SK-N-SH (cell line): ENCODE measurements at regions not wholly inside any gene's neighbourhood (a gene's known extent, or its start where the extent isn't known, plus 50 kb on each side); places are given as distances from the start of the nearest gene placed in this dataset.

Experiments
- CTCF ChIA-PET: fragments of 300-600, 350-600 bp; formaldehyde crosslinking; extraction: SDS; loops from one replicate; lab custom pipeline; 2021; lab: Yijun Ruan, JAX
- POLR2A ChIA-PET: fragments of 350-600 bp; sonication (Branson Sonifier 250); formaldehyde crosslinking; extraction: SDS; loops from one replicate; lab custom pipeline; 2020; ENCODE audit warnings: antibody characterized with exemption, inconsistent platforms; lab: Yijun Ruan, JAX
- DNase-seq: peaks from one replicate; pipeline ENCODE4 v3.0.0; 2012
- H2AFZ ChIP-seq: fragments of 200-600 bp; sonication (generic); 2 replicates; pipeline ENCODE4 v1.8.1; 2016; ENCODE audit warnings: antibody characterized with exemption, mild to moderate bottlenecking, low read depth
- H3F3A ChIP-seq: fragments of 200-600 bp; sonication (generic); replicated peaks from 2 replicates; pipeline ENCODE3; 2016; ENCODE audit warnings: antibody characterized with exemption, mild to moderate bottlenecking; ENCODE audit not compliant: insufficient read depth
- H3K27ac ChIP-seq, 2 experiments: fragments of 200-500 bp in 1 of 2; fragments of 200-600 bp in 1 of 2; sonication (Bioruptor generic) in 1 of 2; sonication (generic), shearing (Covaris generic) in 1 of 2; 2 replicates each; pipeline versions ENCODE4 v1.5.1 to v1.6.1; 2014 to 2016; ENCODE audit warnings: low read depth in 2 of 2, inconsistent platforms in 1 of 2, low read length in 1 of 2, mild to moderate bottlenecking in 1 of 2, mixed read lengths in 1 of 2
- H3K27me3 ChIP-seq: fragments of 200-600 bp; sonication (generic), shearing (Covaris generic); 2 replicates; pipeline ENCODE4 v1.6.1; 2016; ENCODE audit warnings: mixed run types; ENCODE audit not compliant: insufficient read depth
- H3K36me3 ChIP-seq, 2 experiments: fragments of 200-500 bp in 1 of 2; fragments of 200-600 bp in 1 of 2; sonication (Bioruptor generic) in 1 of 2; sonication (generic) in 1 of 2; replicated peaks in 1 of 2; 2 replicates each; pipeline versions ENCODE3 to v1.5.1; 2014 to 2016; ENCODE audit warnings: low read length in 1 of 2, mild to moderate bottlenecking in 1 of 2; ENCODE audit not compliant: insufficient read depth in 2 of 2, control insufficient read depth in 1 of 2
- H3K4me1 ChIP-seq, 2 experiments: fragments of 200-500 bp in 1 of 2; fragments of 200-600 bp in 1 of 2; sonication (Bioruptor generic) in 1 of 2; sonication (generic), shearing (Covaris generic) in 1 of 2; 2 replicates each; pipeline versions ENCODE4 v1.5.1 to v1.6.1; 2014 to 2016; ENCODE audit warnings: low read depth in 1 of 2, low read length in 1 of 2, mixed run types in 1 of 2; ENCODE audit not compliant: insufficient read depth in 2 of 2, control insufficient read depth in 1 of 2
- H3K4me2 ChIP-seq: fragments of 200-600 bp; sonication (generic), shearing (Covaris generic); 2 replicates; pipeline ENCODE4 v1.6.1; 2017; ENCODE audit warnings: mixed run types
- H3K4me3 ChIP-seq, 2 experiments: fragments of 200-500 bp in 1 of 2; fragments of 200-600 bp in 1 of 2; sonication (Bioruptor generic) in 1 of 2; sonication (generic), shearing (Covaris generic) in 1 of 2; 2 replicates each; pipeline versions ENCODE4 v1.5.1 to v1.8.1; 2014 to 2016; ENCODE audit warnings: low read depth in 2 of 2, inconsistent platforms in 1 of 2, low read length in 1 of 2, mild to moderate bottlenecking in 1 of 2, mixed read lengths in 1 of 2, moderate library complexity in 1 of 2
- H3K79me2 ChIP-seq: fragments of 200-600 bp; sonication (generic); 2 replicates; pipeline ENCODE4 v1.8.1; 2017; ENCODE audit warnings: mild to moderate bottlenecking; ENCODE audit not compliant: insufficient read depth
- H3K9ac ChIP-seq: fragments of 200-600 bp; sonication (generic); 2 replicates; pipeline ENCODE4 v1.6.1; 2017; ENCODE audit warnings: mixed run types
- H3K9me2 ChIP-seq: fragments of 200-600 bp; sonication (generic); 2 replicates; pipeline ENCODE4 v1.6.1; 2017; ENCODE audit warnings: mixed run types
- H3K9me3 ChIP-seq: fragments of 200-600 bp; sonication (generic); 2 replicates; pipeline ENCODE4 v1.6.1; 2017; ENCODE audit warnings: mixed run types, mild to moderate bottlenecking, moderate library complexity
- H4K20me1 ChIP-seq: fragments of 200-600 bp; sonication (generic); 2 replicates; pipeline ENCODE4 v1.6.1; 2017; ENCODE audit warnings: mild to moderate bottlenecking, mixed run types; ENCODE audit not compliant: insufficient read depth
- CTCF ChIP-seq: fragments of 200-600 bp; sonication (generic); IDR thresholded peaks from 2 replicates; pipeline ENCODE4 v1.6.1; 2017; ENCODE audit warnings: antibody characterized with exemption, mild to moderate bottlenecking, moderate library complexity
- EP300 ChIP-seq, 2 experiments: IDR thresholded peaks; 2 replicates each; pipeline versions ENCODE4 v1.4.0 to v1.6.1; 2012; ENCODE audit warnings: borderline replicate concordance in 1 of 2, low read depth in 1 of 2, low read length in 1 of 2
- FOSL2 ChIP-seq: IDR thresholded peaks from 2 replicates; pipeline ENCODE4 v1.4.0; 2012; ENCODE audit warnings: low read depth, mild to moderate bottlenecking, moderate library complexity, borderline replicate concordance
- GABPA ChIP-seq: IDR thresholded peaks from 2 replicates; pipeline ENCODE4 v1.4.0; 2012; ENCODE audit warnings: low read depth, mild to moderate bottlenecking
- JUND ChIP-seq: IDR thresholded peaks from 2 replicates; pipeline ENCODE4 v1.4.0; 2012
- MEF2A ChIP-seq: IDR thresholded peaks from 2 replicates; pipeline ENCODE4 v1.4.0; 2012; ENCODE audit warnings: low read depth, borderline replicate concordance
- RXRA ChIP-seq: IDR thresholded peaks from 2 replicates; pipeline ENCODE4 v1.4.0; 2012; ENCODE audit warnings: low read depth, mild to moderate bottlenecking, borderline replicate concordance
- TAF1 ChIP-seq: IDR thresholded peaks from 2 replicates; pipeline ENCODE4 v1.6.1; 2012; ENCODE audit warnings: low read depth, mild to moderate bottlenecking, low read length, moderate library complexity, borderline replicate concordance
- USF1 ChIP-seq: IDR thresholded peaks from 2 replicates; pipeline ENCODE4 v1.4.0; 2012; ENCODE audit warnings: low read depth, borderline replicate concordance
- YY1 ChIP-seq: IDR thresholded peaks from 2 replicates; pipeline ENCODE4 v1.4.0; 2012; ENCODE audit warnings: low read depth, mild to moderate bottlenecking
- WGBS: methylation state at CpG from one replicate; pipeline ENCODE4 v1.1.6; 2017; ENCODE audit warnings: low lambda C conversion rate; 5-methylcytosine and 5-hydroxymethylcytosine counted together

- H3K4me3 ChIP-seq: no peak overlapping the region
- H3K9me2 ChIP-seq: no peaks in the 10 kb centered on the region
- no peak overlapping the region for H3K27ac ChIP-seq
- POLR2A ChIA-PET: no interaction called here
- WGBS: 11% methylated on average over 9 of the region's 9 CpGs
- no peak overlapping the region for H3K9ac ChIP-seq
- no peak for DNase-seq
- no peaks in the 10 kb centered on the region for H3K36me3 ChIP-seq
- no peaks in the 10 kb centered on the region for H3K4me1 ChIP-seq
- H4K20me1 ChIP-seq: no peaks in the 10 kb centered on the region
- no peaks in the 10 kb centered on the region for H3K79me2 ChIP-seq
- no peaks in the 10 kb centered on the region for H3K27me3 ChIP-seq
- H3K4me2 ChIP-seq: no peak overlapping the region
- no peaks in the 10 kb centered on the region for H3K9me3 ChIP-seq
- CTCF ChIA-PET: no interaction called here
- no peaks in the 10 kb centered on the region for H3F3A ChIP-seq
- TF ChIP-seq GABPA (no peak), TAF1 (no peak), MEF2A (no peak)
- H2AFZ ChIP-seq: no peak overlapping the region
These were observed 234.6 kb downstream of the AACS start for GRCh38 chr12:125299840-125300239.

GRCh38 chr12:125300249-125300648 lies 235.0 kb downstream of the AACS start:
- Histone ChIP-seq H3K4me2 (no peak overlapping the region), H3K79me2 (no peaks in the 10 kb centered on the region), H4K20me1 (no peaks in the 10 kb centered on the region), H3K36me3 (no peaks in the 10 kb centered on the region), H3K9me2 (no peaks in the 10 kb centered on the region), H3K9me3 (no peaks in the 10 kb centered on the region), H3K4me3 (no peak overlapping the region), H3K27me3 (no peaks in the 10 kb centered on the region), H3K27ac (no peak overlapping the region), H2AFZ (no peak overlapping the region), H3K4me1 (no peaks in the 10 kb centered on the region), H3K9ac (no peak overlapping the region), H3F3A (no peaks in the 10 kb centered on the region)
- DNase-seq: no peak
- TF ChIP-seq FOSL2: no peak
- CTCF ChIA-PET: no interaction called here
- POLR2A ChIA-PET: no interaction called here
- WGBS: 18% methylated on average over 3 of the region's 3 CpGs

- Histone ChIP-seq H3K4me2 (no peak overlapping the region), H2AFZ (no peak overlapping the region), H3K79me2 (no peaks in the 10 kb centered on the region), H3K9me3 (no peaks in the 10 kb centered on the region), H3K36me3 (no peaks in the 10 kb centered on the region), H3K9me2 (no peaks in the 10 kb centered on the region), H4K20me1 (no peaks in the 10 kb centered on the region), H3K27ac (no peak overlapping the region), H3F3A (no peaks in the 10 kb centered on the region), H3K4me3 (no peak overlapping the region), H3K4me1 (no peaks in the 10 kb centered on the region), H3K9ac (no peak overlapping the region), H3K27me3 (no peaks in the 10 kb centered on the region)
- no peak for DNase-seq
- ChIA-PET CTCF (no interaction called here), POLR2A (no interaction called here)
- WGBS: 2% methylated on average over 2 of the region's 2 CpGs
- no peak for TF ChIP-seq CTCF
- no peak for TF ChIP-seq EP300 (IDR thresholded peaks at IDR 0.05; ENCODE audit: borderline replicate concordance in 1 of 2, low read depth in 1 of 2, low read length in 1 of 2)
- TF ChIP-seq RXRA: no peak
- TF ChIP-seq GABPA: no peak
- TF ChIP-seq USF1: no peak
- TF ChIP-seq YY1: no peak
- no peak for TF ChIP-seq MEF2A
- TF ChIP-seq JUND: no peak
These were observed 238.1 kb downstream of the AACS start for GRCh38 chr12:125303337-125303736.
